NB4 (cell line): ENCODE measurements at regions not wholly inside any gene's neighbourhood (a gene's known extent, or its start where the extent isn't known, plus 50 kb on each side); places are given as distances from the start of the nearest gene placed in this dataset.
A peak's percentile ranks its signal among the peaks of the same experiment; 100 is the strongest.

Source experiments
- DNase-seq: peaks from one replicate; pipeline ENCODE4 v3.0.0; 2010; ENCODE audit warnings: low read depth
- H3K4me3 ChIP-seq: one replicate; pipeline ENCODE4 v1.5.1; 2011; ENCODE audit warnings: mild to moderate bottlenecking, low read depth, low read length, moderate library complexity
- CTCF ChIP-seq: IDR thresholded peaks from one replicate; pipeline ENCODE4 v1.5.1; 2012; ENCODE audit warnings: low read depth, low read length
- MAX ChIP-seq: IDR thresholded peaks from 2 replicates; pipeline ENCODE4 v1.6.1; 2011; ENCODE audit warnings: low read depth, low read length
- MYC ChIP-seq: IDR thresholded peaks from 2 replicates; pipeline ENCODE4 v1.6.1; 2011; ENCODE audit warnings: low read depth, low read length
- POLR2A ChIP-seq: IDR thresholded peaks from 2 replicates; pipeline ENCODE4 v1.6.1; 2011; ENCODE audit warnings: mild to moderate bottlenecking; ENCODE audit not compliant: insufficient read length; ENCODE audit errors: extremely low read depth

DNA sequence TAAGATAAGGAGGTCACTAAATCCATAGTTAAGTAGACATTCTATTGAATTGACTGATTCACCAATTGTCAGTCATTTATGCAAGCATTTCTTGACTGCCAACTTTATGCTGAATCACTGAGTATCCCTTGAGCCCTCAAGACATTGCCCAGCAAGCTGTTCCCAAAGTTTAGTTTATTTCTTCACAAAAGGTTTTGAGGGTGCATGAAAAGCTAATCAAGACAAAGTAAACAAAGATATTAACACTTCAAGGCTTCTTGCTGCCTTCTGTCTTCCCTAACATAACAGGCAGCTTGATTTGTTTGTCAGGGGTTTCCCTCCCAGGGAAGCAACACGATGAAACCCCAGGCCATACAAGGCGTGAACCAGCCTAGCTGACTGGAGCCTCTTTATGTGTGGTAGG lies 374.4 kb downstream of the SPRY2 start:
- H3K4me3 ChIP-seq: no peak overlapping the region
- DNase-seq: no peak
- no peak for TF ChIP-seq MAX

GRCh38 chr13:79966059-79966458 lies 374.9 kb downstream of the SPRY2 start:
- no peak overlapping the region for H3K4me3 ChIP-seq
- no peak for TF ChIP-seq CTCF
- TF ChIP-seq MAX: no peak
- no peak for TF ChIP-seq POLR2A
- TF ChIP-seq MYC: no peak
- peak; percentile 18 for DNase-seq

DNA sequence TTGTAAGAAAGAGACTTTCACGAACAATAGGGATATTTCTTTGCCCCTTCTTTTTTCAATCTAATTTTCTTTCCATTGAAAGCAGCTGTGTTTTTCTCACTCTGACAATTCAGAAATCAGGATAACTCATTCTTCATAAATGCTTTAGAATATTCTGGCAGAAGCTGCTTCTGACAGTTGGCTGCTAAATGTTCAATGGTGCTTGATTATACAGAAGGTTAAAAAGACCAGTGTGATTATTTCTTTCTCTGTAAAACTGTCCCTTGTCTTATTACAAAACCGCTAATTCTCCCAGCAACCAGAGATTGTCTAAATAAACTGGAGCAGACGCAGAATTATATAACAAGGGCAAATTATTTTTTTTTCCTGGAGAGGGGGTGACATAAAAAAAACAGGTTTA lies 394.4 kb downstream of the SPRY2 start:
- H3K4me3 ChIP-seq: no peak overlapping the region
- no peak for DNase-seq
- TF ChIP-seq MYC: no peak
- TF ChIP-seq MAX: no peak
- no peak for TF ChIP-seq CTCF
- no peak for TF ChIP-seq POLR2A

DNA sequence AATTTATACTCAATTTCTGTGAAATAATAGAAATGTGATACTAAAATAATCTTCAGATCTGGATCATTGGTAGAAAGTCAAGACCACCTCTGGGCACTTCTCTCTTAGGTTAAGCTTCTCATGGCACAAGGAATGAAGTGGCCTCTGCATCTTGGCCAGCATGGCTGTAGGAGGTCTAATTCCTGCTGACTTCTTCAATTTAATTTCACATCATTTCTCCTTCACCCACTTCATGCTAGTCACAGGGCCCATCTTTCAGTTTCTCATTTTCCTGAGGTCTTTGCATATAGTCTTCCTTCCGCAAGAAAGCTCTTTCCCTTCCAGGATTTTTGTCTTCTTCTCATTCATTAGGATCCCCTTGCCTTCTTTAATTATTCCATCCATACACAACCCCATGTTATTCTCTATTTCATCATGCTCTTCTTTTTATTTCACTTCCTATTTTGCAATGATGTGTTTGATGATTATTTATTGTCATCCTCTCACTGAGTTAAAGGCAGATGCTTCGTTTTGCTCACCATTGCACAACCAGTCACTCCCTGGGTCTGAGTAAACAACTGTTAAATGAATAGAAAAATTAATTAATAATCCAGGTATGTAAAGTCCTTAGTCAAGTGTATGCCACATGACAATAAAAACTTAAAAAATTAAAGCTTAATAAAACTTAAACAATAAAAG lies 397.4 kb downstream of the SPRY2 start:
- H3K4me3 ChIP-seq: no peak overlapping the region
- no peak for TF ChIP-seq MYC
- no peak for TF ChIP-seq MAX
- no peak for DNase-seq

DNA sequence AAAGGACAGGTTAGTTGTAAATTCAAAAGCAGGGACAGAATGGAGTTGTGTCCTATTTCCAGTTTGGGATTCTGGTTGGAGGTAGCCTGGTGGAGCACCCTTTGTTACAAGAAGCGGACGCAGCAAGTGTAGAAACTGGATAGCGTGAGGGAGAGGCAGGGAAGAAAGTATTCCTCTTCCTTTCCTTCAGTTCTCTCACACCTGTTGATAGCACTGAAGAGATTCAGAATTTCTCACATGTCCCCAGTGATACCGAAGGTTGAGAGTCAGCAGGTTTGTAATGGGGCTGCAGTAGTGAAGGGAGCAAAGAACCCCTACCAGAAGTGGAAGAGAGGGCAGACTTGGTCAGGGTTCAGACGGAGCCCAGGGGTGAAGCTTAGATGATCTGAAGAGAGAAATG lies 399.2 kb downstream of the SPRY2 start:
- H3K4me3 ChIP-seq: no peak overlapping the region
- DNase-seq: no peak
- TF ChIP-seq CTCF: no peak

DNA sequence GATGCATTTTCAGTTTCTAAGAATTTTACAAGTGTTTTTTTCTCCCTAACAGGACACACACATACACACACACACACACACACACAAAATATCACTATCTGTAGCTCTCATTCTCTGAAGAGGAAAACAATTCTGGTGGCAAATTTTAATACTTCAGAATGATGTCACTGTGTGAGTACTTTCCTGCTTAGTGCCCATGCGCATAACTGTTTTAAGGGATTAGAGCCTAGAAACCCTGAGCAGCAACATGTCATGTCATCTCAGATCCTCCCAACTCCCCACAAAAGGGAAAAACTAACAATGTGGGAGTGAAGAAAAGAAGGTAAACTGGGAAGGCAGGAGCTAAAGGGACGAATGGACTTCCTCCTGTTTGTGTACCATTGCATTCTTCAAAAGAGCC lies 401.2 kb downstream of the SPRY2 start:
- H3K4me3 ChIP-seq: no peak overlapping the region
- no peak for DNase-seq
- TF ChIP-seq MYC: no peak
- no peak for TF ChIP-seq POLR2A
- TF ChIP-seq MAX: no peak
- TF ChIP-seq CTCF: no peak

- H3K4me3 ChIP-seq: no peak overlapping the region
- DNase-seq: no peak
- no peak for TF ChIP-seq MYC
- no peak for TF ChIP-seq POLR2A
Measured at GRCh38 chr13:79937771-79938216, 403.1 kb downstream of the SPRY2 start.

- TF ChIP-seq CTCF (no peak), MYC (no peak), MAX (no peak), POLR2A (no peak)
- no peak for DNase-seq
- H3K4me3 ChIP-seq: no peak overlapping the region
Measured at GRCh38 chr13:79937311-79937710, 403.6 kb downstream of the SPRY2 start.
